Activated T-cell treated with anti-CD3 and anti-CD28 coated beads for 4 hours (primary cell): ENCODE measurements at regions not wholly inside any gene's neighbourhood (a gene's known extent, or its start where the extent isn't known, plus 50 kb on each side); places are given as distances from the start of the nearest gene placed in this dataset.
"Not testable (repeated sequence)": the region's sequence is repeated elsewhere in the genome, so short reads cannot be mapped to it uniquely, and the experiment has no call there.

Experiments
- DNase-seq: peaks from one replicate; pipeline ENCODE4 v3.0.0-alpha.2; 2020

DNA sequence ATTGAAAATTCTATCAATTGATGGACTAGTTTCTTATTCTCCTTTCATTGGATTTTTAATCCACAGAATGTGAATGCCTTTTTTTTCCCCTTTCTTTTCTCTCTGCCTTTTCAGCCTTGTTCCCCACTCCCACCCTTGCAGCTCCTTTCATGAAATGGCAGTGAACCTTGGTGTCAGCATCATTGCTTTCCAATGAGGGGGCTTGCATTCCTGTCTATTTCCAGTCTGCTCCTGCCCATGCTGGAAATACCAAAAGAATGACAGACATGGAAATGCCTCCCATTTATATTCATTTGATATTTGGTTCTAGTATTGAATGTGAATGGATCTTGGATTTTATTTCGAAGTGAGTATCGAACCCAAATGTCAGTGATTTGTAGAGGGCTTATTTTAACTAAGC, 162.7 kb upstream of the SGCD start:
- no peak for DNase-seq

DNA sequence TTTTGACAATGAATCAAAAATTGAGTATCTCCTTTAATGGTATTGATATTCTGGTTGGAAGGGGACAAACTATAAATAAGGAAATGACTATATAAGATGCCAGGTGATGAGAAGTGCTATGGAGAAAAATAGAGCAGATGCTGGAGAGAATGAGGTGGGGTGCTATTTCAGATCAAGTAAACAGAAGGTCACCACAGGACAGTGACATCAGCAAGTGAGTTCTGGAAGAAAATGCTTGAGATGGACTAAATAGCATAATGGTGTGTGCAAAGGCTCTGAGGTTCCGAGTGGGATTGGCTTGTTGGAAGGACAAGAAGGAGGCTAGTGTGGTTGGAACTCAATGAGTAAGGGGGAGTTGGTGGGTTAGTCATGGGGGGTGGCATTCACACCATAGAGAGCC, 157.5 kb upstream of the SGCD start:
- DNase-seq = no peak

DNA sequence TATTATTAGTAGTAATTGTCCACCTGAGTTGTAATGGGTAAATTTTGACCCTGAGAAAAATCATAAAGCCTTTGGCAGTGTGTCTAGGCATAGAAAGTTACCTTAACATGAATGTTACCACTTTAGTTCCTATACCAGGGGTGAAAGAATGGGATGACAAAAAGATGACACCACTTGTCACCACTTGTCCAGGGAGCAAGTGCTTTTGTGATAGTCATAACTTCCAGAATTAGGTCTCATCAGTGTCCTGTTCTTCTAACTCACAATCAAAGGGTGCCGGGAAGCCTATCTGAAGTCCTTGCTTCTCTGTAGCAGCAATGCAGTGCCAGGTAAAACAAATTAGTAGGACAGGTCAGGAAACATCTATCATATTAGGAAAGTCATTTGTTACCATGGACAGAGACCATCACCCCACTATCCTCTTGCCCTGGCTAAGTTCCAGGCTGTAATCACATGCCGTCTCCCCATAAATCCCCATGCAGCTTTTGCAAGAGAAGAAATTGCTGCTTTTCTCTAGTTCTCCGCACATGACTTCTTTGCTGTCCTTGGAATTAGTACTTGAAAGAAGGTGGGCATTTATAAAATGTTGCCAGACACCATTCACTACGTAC, 156.5 kb upstream of the SGCD start:
- no peak for DNase-seq

DNA sequence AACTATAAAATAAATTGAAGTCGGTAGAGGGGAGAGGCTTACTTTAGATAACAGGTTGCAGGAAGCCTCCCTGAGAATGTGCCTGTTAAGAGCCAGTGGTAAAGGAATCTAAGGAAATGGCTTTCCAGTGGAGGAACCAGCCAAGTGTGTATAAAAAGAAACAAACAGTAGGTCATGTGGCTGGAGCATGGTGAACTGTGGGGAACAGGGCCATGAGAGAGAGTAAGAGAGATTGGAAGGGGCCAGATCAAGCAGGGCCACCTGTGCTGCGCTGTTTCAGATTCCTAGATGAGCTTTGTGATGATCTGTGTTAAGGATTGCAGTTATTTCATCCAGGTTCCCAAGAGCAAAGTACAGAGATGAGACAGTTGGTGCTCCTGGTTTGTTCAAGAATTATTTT, 152.7 kb upstream of the SGCD start:
- DNase-seq = no peak

DNA sequence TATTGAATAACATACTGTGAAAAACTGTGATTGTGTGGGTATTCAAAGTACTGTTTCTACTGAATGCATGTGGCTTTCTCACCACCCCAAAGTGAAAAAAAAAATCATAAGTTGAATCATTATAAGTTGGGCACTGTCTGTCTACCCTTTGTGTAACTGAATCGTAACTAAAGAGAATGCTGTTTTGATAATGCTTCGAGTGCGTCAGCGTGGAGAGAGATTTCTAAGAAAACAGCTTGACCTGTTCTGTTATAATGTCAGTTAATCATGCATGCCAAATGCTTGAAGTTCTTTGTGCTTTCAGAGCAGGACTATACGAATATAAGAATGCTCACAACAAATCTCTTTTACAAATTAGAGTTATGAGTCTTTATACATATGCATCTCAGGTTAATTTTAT, 148.8 kb upstream of the SGCD start:
- no peak for DNase-seq

DNA sequence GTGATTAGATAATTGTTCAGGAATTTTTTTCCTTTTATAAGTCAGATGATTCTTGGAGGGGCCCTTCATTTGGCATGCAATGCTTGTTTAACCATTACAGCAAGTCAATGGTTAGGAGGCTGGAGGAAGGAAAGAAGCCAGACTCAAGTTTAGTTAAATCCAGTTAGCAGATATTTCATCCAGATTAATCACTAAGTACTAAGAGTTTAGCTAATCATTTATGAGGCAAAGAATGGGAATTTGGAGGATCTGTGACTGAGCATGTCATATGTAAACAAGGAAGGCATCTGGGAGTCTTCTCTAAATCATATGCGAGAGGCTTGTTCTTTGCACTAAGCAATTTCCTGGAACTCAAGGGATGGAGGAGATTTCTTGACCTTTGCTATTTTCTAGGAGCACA, 145.3 kb upstream of the SGCD start:
- no peak for DNase-seq

DNA sequence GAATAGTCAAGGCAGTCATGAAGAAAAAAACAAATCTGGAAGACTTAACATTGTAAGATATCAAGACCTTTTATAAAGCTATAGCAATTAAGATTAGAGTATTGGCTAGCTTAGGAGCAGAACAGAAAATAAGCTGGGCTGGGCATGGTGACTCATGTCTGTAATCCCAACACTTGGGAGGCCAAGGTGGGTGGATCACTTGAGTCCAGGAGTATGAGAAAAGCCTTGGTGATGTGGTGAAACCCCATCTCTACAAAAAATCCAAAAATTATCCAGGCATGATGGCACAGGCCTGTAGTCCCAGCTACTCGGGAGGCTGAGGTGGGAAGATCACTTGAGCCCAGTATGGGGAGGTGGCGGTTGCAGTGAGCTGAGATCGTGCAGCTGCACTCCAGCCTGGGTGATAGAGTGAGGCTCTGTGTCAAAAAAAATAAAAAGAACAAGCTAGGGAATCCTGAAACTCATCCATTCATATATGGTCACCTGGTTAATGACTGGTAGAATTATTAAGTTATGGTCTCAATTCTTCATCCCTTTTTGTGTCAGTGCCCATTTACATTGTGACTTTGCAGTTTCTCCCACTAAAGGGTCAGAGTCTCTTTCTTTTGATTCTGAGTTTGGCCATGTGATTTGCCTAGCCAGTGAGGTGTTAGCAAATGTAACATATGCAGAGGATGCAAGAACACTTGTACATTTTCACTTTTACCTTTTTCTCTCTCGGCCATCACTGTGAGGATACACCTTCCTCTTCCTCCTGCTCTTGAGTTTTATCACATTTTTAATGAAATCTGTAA, 144.6 kb upstream of the SGCD start:
- no peak for DNase-seq

DNA sequence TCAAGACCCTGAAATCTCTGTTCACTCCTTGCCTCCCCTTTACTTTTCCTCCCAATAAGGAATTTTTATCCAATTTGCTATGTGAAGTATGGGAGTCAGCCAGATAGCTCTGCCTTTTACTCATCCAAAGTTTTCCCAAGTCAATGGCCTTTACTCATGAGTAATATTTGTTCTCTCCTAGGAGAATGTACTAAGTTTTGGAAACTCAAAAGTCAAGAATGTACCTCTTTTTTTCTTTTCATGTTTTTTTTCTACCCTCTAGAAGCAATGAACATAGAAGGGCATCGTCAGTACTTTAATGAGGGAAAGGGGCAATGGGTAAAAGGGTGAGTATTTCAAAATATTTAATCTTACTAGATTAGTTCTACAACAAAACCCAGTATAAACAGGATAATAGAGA, 140.2 kb upstream of the SGCD start:
- no peak for DNase-seq

DNA sequence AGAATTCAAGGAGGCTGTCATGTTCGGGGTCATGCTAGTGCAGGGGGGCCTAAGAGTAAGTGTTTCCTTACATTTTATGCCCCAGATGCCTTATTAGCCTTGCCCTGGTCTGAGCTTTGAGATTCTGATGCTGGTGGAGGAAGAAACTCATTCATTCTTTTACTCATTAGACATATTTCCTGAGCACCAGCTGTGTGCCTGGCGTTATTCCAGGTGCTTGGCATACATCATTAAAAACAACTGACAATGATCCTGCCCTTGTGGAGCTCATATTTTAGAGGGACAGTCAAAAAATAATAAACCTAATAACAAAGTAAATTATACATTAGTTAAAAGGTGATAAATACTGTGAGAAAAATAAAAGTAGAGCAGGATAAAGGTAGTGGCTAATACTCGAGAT, 138.9 kb upstream of the SGCD start:
- no peak for DNase-seq

DNA sequence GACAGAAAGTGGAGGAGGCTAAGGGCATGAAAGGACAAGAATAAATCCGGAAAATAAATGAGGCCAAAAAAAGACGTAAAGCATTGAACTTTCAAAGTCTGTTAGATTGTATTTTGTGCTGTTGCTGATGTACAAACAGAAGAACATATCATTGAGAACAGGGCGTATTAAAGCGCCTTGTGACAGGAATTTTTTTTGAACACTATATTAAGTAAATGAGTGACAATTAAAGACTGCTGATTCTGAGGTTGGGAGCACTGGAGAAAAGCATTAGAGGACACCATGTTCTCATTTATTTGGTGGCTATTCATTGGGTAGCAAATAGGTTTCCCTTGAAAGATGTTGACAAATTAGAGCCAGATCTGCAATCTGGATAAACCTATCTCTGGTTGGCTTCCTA, 137.3 kb upstream of the SGCD start:
- DNase-seq = no peak

DNA sequence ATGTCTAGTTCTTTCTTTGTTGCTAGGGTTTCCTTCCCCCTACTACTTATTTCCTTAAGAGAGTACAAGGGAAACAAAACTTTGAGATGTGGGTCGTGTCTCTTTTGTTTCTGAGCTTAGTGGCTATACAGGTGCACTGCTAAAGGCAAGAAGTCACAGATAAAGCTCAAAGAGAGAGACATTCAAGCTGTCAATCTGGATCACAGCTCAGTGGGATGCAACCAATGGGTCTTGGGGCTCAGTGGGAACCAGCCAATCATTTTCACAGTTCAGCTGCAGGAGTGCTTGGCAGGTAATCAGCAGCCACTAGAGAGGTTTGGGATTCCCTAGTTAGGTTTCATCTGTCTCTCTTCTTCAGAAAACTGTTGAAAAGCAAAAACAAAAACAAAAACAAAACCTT, 135.4 kb upstream of the SGCD start:
- DNase-seq = no peak

DNA sequence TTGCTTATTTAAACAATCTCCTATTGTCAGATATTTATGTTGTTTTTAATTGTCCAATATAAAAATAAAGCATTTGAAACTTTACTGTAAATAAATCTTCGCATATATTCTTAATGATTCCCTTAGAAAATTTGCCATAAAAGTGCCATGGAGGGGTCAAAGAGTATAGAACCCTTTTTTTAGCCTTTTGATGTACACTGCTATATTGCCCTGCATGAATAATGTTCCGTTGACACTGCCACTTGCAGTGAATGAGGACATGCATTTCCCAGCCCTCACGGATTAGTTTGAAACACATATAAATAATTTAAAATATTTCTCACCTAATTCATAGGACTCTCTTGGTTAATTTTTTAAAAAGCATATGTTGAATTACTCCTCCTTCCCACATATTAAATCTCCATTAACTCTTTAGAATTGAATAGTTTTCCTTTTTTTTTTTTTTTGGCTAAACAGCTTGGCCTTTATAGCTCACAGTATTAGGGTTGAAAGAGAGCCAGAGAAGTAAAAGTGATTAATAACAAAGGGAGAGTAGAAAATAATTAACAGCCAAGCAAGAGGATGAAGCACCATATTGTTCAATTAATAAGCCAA, 129.8 kb upstream of the SGCD start:
- DNase-seq = no peak

DNA sequence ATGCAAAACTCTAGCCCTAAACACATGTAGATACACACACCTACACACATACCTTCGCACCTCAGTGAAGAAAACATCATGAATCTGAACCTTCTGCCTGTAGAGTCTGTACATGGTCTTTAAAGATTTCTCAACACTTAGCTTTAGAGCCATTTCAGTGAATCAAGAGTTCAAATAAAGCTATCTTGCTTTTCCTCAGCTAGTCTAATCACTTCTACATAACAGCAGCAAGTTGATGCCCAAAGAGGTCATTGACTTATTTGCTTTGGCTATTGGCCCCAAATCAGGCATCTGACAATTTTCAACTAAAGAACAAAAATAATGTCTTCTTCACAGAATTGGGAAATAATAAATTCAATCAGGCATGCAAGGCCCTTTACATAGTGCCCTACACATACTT, 127.9 kb upstream of the SGCD start:
- no peak for DNase-seq

DNA sequence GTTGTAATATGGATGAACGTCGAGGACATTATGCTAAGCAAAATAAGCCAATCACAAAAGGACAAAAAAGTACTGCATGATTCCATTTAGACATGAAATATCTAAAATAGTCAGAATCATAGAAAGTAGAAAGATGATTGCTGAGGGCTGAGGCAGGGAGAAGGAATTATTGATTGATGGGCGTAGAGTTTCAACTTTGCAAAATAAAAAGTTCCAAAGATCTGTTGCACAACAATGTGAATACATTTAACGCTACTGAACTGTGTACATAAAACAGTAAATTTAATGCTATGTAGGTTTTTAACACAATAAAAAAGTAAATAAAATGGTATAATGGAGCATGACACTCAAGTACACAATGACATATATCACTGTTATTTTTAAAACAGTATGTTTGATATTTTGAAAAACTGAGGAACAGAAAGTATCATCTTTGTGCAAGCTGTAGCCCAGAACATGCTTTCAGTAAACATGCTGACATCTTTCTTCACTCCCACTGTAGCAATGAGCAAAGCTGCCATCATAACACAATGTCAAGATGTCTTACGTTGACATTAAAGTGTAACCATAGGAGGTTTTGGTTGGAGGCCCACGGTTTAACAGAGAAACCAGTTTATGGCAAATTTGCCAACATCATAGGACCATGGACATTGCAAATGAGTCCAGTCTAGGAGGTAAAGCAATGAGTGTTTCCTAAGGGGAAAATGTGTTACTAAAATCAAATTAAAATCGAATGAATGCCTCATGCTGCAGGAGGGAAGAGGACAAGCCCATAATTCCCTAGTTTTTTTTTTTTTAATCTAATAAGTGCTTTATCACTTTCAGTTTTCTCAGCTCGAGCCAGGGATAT, 125.8 kb upstream of the SGCD start:
- no peak for DNase-seq

DNA sequence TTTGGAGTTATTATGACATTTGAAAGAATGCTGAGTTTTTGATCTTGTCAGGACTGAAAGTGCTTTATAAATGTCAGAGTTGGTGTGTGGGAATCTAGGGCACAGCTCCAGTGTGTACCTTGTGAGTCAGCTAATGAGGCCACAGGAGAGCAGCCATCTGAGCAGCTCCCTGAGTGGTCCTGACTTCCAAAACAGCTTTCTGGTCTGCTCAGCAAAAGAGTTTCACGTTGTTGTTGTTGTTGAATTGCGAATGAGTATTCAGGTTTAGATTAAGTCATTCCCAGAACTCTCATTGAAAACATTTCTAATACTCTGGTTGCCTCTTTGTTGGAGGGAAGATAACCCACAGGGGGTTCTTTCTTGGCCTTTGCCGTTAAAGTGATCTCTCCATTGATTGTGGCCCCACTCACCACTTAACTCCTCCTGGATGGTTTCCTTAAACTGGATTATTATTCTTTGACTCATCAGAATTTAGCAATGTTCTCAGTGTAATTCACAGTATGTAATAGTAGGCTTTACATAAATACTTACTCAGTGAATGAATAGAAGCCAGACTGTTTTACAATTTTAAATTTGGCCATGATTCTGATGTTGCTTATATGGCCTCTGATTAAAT, 125.1 kb upstream of the SGCD start:
- DNase-seq = no peak

DNA sequence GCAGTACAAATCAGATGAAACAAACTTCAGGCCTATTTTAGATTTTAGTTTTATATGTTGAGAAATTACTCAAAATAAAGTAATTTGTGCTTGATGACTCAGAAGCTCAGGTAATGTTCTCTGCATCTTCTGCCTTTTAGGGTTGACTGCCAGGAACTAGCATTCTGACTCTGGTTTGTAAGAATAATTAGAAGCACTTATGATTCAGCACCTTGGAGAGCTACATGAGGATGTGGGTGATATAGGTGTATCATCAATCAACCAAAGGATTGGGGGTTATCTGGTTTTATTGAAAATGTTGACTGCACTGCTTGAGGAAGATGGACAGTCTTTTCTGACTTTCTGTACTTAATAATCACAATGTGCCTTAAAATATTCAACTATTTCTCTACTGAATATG, 118.7 kb upstream of the SGCD start:
- DNase-seq = no peak

DNA sequence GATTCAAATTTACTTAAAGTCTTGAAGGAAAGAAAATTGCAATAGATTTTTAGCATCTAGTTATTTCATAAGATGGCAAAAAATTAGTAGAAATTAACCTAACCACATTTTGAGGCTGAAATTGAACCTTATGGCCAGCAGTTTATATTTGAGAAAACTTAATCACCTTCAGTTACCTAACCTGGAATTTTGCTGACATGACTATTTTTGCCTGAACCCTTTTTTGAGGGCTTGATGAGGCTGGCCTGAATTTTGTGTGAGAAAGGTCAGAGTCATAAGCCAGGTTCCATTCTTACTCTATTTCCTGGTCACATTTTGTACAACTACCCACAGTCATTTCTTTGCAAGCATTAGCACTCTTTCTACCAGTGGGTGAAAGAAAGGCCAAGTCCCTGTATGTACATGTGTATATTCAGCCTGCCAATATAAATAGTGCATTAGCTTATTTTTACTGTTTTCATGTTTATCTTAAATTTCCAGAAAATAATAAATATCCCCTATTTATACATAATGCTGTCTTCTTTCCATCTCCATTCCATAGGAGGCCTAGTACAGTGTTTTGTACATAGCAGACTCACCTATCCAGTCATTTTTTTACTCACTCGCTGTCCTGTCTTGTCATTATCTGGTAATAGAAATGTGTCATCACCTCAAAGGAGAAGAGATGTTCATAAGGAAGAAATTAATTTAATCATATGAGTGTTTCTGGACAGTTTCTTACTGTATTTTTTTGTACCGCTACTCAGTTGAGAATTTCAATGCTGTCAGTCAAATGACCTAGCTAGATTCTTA, 108.4 kb upstream of the SGCD start:
- no peak for DNase-seq

DNA sequence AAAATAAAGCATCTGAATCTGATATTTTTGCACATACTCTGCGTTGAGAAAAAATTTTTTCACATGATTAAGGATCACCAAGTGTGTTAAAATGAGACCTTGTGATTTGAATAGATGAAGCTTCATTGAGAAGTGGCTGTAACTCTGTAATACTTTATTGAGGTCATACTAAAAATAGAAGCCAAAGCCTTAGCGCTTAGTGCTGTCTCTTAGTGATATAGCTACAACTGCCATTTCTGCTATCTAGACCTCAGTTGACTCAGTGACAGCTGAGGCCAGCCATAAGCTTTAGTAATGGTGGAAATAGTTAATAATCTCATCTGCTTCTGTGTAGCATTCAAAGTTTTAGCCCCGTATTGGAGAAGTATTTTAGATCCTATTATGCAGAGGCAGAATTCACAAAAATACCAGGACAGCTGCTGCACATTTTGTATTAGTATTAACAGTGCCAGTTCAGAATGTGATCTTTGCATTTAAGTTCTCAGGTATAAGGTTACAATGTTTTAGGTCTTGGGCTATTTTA, 107.4 kb upstream of the SGCD start:
- no peak for DNase-seq

DNA sequence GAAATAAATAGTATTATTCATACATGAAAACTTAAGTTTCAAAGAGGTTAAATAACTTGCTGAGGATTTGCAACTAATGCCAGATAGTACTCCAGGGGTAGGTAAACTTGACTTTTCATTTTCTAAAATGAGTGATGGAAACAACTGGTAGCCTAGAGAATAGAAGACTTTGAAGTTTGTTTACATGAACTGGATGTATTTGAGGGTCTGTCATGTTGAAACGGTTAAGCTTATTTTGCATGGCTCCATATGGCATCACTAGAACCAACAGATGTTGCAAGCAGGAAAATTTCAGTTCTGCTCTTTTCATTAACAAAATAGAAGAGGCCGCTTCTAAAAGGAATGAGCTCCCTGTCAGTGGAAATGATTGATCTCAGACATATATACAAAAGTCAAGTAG, 105.1 kb upstream of the SGCD start:
- DNase-seq = no peak

DNA sequence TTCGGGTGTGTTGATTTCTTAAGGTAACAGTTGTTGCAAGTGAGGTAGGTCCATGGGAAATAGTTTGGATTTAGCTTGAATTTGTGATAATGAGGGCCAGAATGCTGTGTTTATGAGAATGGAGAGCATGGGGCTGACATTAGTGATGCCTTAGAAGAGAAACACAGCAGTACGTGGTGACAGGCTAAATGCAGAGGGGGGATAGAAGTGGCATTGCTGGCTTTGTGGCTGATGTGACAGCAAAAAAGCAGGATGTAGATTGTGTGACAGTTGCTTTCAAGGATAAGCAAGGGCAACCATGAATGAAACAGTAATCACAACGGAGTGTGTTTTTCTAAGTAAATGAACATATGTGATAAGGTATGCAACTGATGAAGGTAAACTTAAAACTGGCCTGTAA, 103.4 kb upstream of the SGCD start:
- no peak for DNase-seq

DNA sequence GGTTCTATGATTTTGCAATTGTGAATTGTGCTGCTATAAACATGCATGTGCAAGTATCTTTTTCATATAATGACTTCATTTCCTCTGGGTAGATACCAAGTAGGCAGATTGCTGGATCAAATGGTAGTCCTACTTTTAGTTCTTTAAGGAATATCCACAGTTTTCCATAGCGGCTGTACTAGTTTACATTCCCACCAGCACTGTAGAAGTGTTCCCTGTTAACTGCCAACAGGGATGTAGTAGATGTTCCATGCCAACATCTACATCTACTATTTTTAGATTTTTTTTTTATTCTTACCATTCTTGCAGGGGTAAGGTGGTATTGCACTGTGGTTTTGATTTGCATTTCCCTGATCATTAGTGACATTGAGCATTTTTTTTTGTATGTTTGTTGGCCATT, 100.5 kb upstream of the SGCD start:
- not testable (repeated sequence) for DNase-seq

DNA sequence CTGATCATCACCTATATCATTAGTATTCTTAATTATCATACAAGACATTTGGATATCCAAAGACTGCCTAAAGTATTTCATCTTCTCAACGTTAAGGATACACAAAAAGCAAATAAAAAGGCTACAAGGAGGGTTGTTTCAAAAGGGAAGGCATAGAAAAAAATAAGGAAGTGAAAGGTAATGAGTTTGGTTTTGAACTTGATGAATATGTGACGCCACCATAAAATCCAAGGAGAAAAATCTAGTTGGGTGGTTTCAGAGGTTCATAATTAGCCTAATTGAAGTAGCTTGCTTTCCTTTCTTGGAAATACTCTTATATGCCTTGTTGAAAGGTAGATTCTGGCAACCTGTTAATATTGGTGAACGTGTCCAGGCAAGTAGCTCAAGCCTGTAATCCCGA, 96.1 kb upstream of the SGCD start:
- DNase-seq = no peak
